Left lobe of liver (tissue), 2 donors: ENCODE measurements at regions not wholly inside any gene's neighbourhood (a gene's known extent, or its start where the extent isn't known, plus 50 kb on each side); places are given as distances from the start of the nearest gene placed in this dataset.

ENCODE experiments used
- ATAC-seq: fragments of 200-7000 bp; cut with Tn5 transposase; one replicate; pipeline ENCODE4 v1.9.1; 2020; ENCODE audit warnings: mild to moderate bottlenecking, moderate library complexity
- DNase-seq: peaks from one replicate; pipeline ENCODE4 v3.0.0-alpha.2; 2020; ENCODE audit warnings: low spot score
- donor health status: DM: no; HTN: no; CAD: no; lungs with moderate emphysema.
- donor health status: DM: no; HTN: yes; CAD: no.

GRCh38 chr4:37165844-37166243 lies 78.7 kb upstream of the NWD2 start:
- ATAC-seq = no peak
- no peak for DNase-seq

GRCh38 chr4:37169956-37170355 lies 74.6 kb upstream of the NWD2 start:
- DNase-seq = no peak

GRCh38 chr4:37188100-37188499 lies 56.4 kb upstream of the NWD2 start:
- DNase-seq (no peak), ATAC-seq (no peak)

More at GRCh38 chr4:37169956-37170355, 74.6 kb upstream of the NWD2 start:
- no peak for ATAC-seq
